ENCODE measurements at regions not wholly inside any gene's neighbourhood (a gene's known extent, or its start where the extent isn't known, plus 50 kb on each side); places are given as distances from the start of the nearest gene placed in this dataset.
"Not testable (repeated sequence)": the region's sequence is repeated elsewhere in the genome, so short reads cannot be mapped to it uniquely, and the experiment has no call there.

DNA sequence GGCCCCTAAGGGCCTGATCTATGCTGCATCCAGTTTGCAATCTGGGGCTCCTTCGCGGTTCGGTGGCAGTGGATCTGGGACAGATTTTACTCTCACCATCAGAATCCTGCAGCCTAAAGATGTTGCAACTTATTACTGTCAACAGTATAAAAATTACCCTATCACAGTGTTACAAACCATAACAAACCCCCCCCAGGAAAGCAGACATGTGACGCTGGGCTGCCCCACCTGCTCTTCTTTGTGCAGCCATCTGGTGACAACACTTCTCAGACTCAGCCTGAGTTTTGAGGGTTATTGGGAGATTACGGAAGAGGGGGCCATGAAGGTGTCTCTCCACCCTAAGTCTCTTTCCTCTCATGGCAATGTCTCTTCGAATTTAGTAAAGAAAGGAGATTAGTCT is 1204.2 kb downstream of the RPIA start:
- H3K27ac ChIP-seq; H3K9me3 ChIP-seq; H3K4me1 ChIP-seq; H3K4me3 ChIP-seq; H3K36me3 ChIP-seq; intact Hi-C loops (cut with DNase I; ENCODE audit: low total_unique reads); H3K27me3 ChIP-seq (replicated peaks in 1 of 7); DNase-seq: not testable (repeated sequence)
- no CpG with 5 or more reads among the region's 6 CpGs for WGBS, 5 donors

DNA sequence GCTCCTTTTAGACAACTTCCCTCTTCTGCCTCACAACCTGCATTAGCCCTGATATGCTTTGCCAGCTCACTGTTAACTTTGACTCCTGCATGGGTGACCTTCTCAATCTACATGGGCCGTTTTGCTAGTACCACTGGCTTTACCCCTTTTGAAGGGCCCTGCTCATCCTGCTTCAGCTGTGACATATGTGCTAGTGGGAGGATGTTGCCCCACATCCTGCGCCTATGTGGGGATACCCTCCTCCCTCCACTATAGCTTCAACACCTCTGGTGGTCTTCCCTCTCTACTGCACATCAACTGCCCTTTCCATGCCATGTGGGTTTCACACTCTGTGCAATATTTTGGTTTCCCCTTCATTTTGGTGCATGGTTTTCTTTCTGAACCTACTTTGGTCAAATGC is 1235.5 kb downstream of the RPIA start:
- H3K9me3 ChIP-seq; H3K27ac ChIP-seq; H3K36me3 ChIP-seq; H3K4me3 ChIP-seq; DNase-seq; H3K27me3 ChIP-seq (replicated peaks in 1 of 7); intact Hi-C loops (cut with DNase I; ENCODE audit: low total_unique reads); H3K4me1 ChIP-seq: not testable (repeated sequence)
- WGBS, 5 donors = 26 to 60% (median 39%) methylated on average over 2 of the region's 2 CpGs

DNA sequence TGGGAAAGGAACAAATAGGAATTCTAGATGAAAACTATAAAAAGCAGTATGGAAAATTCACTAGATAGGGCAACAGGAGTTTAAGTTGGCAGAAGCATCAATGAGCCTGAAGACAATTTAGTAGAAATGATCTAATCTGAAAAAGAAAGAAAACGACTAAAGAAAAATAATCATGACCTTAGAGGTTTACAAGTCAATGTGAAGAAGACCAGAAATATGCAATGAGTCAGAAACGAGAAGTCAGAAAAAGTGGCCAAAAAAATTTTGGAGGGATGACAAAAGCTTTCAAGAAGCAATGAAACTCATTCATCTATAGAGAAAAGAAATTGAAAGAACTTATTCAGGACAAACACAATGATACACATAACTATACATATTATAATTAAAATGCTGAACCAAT is 1244.0 kb downstream of the RPIA start:
- DNase-seq; H3K27ac ChIP-seq; intact Hi-C loops (cut with DNase I; ENCODE audit: low total_unique reads); H3K4me3 ChIP-seq; H3K27me3 ChIP-seq (replicated peaks in 1 of 7); H3K9me3 ChIP-seq; H3K4me1 ChIP-seq; H3K36me3 ChIP-seq: not testable (repeated sequence)
- 50 to 65% (median 61%) methylated on average over 2 of the region's 2 CpGs for WGBS, 5 donors

DNA sequence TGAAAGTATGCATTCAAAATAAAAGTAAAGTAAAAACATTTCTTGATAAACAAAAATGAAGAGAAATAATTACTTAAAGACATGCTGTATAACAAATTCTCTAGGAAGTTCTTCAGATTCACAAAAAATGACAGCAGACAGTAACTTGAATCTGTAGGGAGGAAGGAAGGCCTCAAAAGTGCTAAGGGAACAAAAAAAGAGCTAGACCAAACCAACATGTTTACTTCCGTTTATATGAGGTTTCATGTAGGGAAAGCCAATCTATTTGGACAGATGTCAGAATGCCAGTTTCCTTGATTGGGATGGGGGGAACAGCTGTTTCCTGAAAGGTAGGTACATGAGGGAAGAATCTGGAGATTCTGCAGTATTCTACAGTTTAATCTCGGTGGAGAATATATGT is 1244.5 kb downstream of the RPIA start:
- H3K27ac ChIP-seq; H3K4me1 ChIP-seq; intact Hi-C loops (cut with DNase I; ENCODE audit: low total_unique reads); H3K36me3 ChIP-seq; H3K9me3 ChIP-seq; H3K4me3 ChIP-seq; H3K27me3 ChIP-seq (replicated peaks in 1 of 7); DNase-seq: not testable (repeated sequence)
- 9 to 31% (median 15%) methylated on average over 2 of the region's 2 CpGs for WGBS, 5 donors

DNA sequence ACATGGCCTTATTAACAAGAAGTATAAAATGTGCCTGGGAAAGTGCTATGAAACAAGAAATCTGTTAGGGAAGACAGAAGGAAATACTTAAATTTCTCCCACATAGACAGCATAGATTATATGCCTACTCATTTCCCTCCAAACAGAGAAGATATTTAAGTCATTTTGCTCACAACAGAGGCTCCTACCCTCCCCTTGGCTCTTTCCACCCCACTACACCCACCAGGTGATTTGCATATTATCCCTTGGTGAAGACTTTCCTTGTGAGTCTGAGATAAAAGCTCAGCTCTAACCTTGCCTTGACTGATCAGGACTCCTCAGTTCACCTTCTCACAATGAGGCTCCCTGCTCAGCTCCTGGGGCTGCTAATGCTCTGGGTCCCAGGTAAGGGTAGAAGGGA is 1245.1 kb downstream of the RPIA start:
- intact Hi-C loops (cut with DNase I; ENCODE audit: low total_unique reads); H3K4me3 ChIP-seq; H3K27ac ChIP-seq; DNase-seq; H3K9me3 ChIP-seq; H3K27me3 ChIP-seq (replicated peaks in 1 of 7); H3K36me3 ChIP-seq; H3K4me1 ChIP-seq: not testable (repeated sequence)

DNA sequence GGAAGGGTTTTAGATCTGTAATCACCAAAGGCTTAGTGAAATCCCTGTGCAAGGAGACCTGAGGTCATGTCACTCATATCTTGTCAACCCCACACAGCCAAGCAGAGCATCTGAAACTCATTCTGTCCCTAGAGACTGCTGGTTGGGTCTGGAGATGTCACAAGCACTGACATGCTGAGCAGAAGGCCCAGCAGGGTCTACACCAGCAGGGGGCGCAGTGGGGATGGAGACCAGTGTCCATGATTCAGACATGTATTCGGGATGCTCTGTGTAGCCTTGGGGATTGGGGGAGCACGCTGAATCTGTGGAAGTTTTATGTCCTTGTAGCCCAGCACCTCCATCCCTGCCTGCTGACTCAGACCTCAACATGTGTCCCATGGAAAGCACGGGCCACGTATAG is 1247.3 kb downstream of the RPIA start:
- H3K27ac ChIP-seq; intact Hi-C loops (cut with DNase I; ENCODE audit: low total_unique reads); H3K9me3 ChIP-seq; H3K4me1 ChIP-seq; H3K27me3 ChIP-seq (replicated peaks in 1 of 7); H3K36me3 ChIP-seq; H3K4me3 ChIP-seq; DNase-seq: not testable (repeated sequence)
- 32 to 61% (median 46%) methylated on average over 3 to 5 of the region's 5 CpGs for WGBS, 5 donors
- TF ChIP-seq, protein P1, sequence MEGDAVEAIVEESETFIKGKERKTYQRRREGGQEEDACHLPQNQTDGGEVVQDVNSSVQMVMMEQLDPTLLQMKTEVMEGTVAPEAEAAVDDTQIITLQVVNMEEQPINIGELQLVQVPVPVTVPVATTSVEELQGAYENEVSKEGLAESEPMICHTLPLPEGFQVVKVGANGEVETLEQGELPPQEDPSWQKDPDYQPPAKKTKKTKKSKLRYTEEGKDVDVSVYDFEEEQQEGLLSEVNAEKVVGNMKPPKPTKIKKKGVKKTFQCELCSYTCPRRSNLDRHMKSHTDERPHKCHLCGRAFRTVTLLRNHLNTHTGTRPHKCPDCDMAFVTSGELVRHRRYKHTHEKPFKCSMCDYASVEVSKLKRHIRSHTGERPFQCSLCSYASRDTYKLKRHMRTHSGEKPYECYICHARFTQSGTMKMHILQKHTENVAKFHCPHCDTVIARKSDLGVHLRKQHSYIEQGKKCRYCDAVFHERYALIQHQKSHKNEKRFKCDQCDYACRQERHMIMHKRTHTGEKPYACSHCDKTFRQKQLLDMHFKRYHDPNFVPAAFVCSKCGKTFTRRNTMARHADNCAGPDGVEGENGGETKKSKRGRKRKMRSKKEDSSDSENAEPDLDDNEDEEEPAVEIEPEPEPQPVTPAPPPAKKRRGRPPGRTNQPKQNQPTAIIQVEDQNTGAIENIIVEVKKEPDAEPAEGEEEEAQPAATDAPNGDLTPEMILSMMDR (IDR thresholded peaks at IDR 0.05 in 8 of 11, conservative IDR thresholded peaks at IDR 0.05 in 3 of 11) = peak in 5 of 11 experiments; percentile 10 to 41 (median 36)

DNA sequence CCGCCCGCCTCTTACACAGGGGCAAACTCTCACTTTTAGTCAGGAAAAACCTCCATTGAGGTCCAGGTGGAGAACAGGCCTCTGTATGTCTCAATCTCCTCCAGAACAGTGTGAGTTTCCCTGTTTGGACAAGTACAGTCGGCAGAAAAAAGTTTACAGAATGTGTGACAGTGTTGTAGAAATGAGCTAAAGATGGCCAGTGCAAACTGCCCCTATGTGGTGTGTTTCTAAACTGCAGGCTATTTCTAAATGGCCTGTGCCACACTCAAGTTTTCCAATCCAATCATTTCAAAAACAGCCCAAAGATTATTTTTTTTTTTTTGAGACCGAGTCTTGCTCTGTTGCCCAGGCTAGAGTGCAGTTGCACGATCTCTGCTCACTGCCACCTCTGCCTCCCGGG is 1252.8 kb downstream of the RPIA start:
- intact Hi-C loops (cut with DNase I; ENCODE audit: low total_unique reads) = not testable (repeated sequence)
- 84 to 92% (median 89%) methylated on average over 1 to 3 of the region's 6 CpGs for WGBS, 5 donors

DNA sequence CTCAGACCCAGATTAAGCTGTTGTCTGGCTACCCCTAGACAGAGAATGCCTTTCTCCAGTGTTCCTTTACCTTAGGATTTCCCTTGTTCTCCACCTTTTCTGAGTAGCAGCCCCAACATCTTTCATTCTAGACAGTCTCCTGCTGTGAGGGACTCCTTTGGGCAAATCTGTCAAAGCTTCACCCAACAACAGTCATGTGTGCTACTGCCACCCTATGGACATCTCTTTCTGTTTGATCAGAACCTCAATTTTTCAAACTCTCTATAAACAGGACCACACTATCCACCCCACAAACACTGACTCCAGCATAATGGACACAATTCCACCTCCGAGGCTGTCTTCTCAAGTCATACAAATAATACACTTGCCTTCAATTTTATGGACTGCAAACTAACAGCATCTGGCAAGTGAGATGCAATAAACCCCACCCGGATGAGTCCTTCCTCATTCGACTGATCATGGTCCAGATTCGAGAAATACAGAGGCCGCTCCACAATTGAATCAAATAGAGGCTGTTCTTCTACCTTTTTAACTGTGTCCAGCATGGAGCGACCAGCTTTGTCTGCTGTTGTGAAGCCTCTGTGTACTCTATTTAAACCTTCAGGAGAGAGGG is 1253.6 kb downstream of the RPIA start:
- intact Hi-C loops (cut with DNase I; ENCODE audit: low total_unique reads); H3K4me1 ChIP-seq; H3K36me3 ChIP-seq; H3K4me3 ChIP-seq; DNase-seq; H3K27ac ChIP-seq; H3K27me3 ChIP-seq (replicated peaks in 1 of 7); H3K9me3 ChIP-seq: not testable (repeated sequence)
- no CpG with 5 or more reads among the region's 6 CpGs for WGBS, 5 donors

More for the DNA sequence above, 1252.8 kb downstream of the RPIA start:
- not testable (repeated sequence) for H3K9me3 ChIP-seq; H3K27ac ChIP-seq; H3K4me1 ChIP-seq; H3K4me3 ChIP-seq; DNase-seq; H3K27me3 ChIP-seq (replicated peaks in 1 of 7); H3K36me3 ChIP-seq

DNA sequence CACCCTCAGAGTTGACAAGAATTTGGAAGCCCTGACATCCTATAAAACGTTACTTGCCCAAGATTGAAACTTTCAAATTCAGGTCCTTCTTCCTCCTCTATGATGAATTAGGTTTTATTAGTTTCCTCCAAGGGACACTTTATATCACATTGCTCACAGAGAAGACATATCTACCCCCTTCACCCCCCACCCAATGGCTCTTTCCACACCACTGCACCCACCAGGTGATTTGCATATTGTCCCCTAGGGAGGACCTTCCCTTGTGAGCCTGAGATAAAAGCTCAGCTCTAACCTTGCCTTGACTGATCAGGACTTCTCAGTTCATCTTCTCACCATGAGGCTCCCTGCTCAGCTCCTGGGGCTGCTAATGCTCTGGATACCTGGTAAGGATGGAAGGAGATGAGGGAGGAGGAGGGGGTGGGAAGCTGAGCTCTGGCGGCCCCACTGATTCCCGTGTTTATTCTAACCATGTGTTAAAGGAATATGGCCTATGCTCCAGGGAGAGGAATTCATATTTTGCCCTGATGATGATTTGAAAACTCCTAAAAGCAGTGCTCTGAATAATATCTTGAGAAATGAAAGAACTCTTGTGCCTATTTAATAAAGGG is 1255.8 kb downstream of the RPIA start:
- intact Hi-C loops (cut with DNase I; ENCODE audit: low total_unique reads) = not testable (repeated sequence)
- WGBS, 5 donors = 44 to 63% (median 55%) methylated on average over 3 of the region's 3 CpGs

DNA sequence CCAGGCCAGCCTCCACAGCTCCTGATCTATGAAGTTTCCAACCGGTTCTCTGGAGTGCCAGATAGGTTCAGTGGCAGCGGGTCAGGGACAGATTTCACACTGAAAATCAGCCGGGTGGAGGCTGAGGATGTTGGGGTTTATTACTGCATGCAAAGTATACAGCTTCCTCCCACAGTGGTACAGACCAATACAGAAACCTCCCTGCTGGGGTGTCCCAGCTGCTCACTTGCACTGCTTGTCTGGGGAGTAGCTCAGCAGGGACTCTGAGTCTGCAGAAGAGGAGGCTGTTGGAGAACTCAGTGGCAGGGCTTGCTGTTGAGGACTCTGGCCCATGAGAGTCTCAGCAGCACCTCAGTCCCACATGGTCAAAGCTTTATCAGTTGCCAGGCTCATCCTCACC is 1256.6 kb downstream of the RPIA start:
- H3K27ac ChIP-seq = not testable (repeated sequence)

More for the DNA sequence above, 1255.8 kb downstream of the RPIA start:
- H3K36me3 ChIP-seq; H3K4me1 ChIP-seq; H3K27ac ChIP-seq; H3K9me3 ChIP-seq; H3K27me3 ChIP-seq (replicated peaks in 1 of 7); DNase-seq; H3K4me3 ChIP-seq: not testable (repeated sequence)

More for the DNA sequence above, 1256.6 kb downstream of the RPIA start:
- DNase-seq; H3K4me3 ChIP-seq; H3K4me1 ChIP-seq; H3K36me3 ChIP-seq; intact Hi-C loops (cut with DNase I; ENCODE audit: low total_unique reads); H3K27me3 ChIP-seq (replicated peaks in 1 of 7); H3K9me3 ChIP-seq: not testable (repeated sequence)
- WGBS, 5 donors = 42 to 60% (median 53%) methylated on average over 3 of the region's 3 CpGs; no CpG with 5 or more reads in 1 of the 5 donors
